ENCODE measurements at regions not wholly inside any gene's neighbourhood (a gene's known extent, or its start where the extent isn't known, plus 50 kb on each side); places are given as distances from the start of the nearest gene placed in this dataset.

DNA sequence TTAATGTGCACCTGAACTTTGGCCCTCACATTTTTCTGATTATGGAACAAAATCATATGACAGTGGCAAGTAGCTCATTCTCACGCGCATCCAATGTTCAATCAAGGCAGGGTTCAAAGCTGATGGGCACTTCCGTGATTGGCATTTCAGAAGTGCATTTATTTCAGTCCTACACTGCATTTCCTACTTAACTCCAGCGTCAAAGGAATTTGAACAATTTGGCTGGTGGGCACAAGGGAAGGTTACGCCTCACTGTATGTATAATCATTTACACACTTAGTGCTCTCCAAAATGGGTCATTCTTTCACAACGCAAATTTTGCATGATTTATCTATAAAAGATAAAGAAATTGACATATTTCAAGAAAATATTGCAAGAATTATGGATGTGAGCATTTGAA lies 167.9 kb upstream of the VLDLR start:
- H3K27me3 ChIP-seq (ENCODE audit: control insufficient read depth, insufficient read depth, low read length) = no peaks in the 10 kb centered on the region
- TF ChIP-seq SIN3A (IDR thresholded peaks at IDR 0.05; ENCODE audit: borderline replicate concordance, insufficient read depth, low read depth, low read length) = no peak
- TF ChIP-seq, protein P1, sequence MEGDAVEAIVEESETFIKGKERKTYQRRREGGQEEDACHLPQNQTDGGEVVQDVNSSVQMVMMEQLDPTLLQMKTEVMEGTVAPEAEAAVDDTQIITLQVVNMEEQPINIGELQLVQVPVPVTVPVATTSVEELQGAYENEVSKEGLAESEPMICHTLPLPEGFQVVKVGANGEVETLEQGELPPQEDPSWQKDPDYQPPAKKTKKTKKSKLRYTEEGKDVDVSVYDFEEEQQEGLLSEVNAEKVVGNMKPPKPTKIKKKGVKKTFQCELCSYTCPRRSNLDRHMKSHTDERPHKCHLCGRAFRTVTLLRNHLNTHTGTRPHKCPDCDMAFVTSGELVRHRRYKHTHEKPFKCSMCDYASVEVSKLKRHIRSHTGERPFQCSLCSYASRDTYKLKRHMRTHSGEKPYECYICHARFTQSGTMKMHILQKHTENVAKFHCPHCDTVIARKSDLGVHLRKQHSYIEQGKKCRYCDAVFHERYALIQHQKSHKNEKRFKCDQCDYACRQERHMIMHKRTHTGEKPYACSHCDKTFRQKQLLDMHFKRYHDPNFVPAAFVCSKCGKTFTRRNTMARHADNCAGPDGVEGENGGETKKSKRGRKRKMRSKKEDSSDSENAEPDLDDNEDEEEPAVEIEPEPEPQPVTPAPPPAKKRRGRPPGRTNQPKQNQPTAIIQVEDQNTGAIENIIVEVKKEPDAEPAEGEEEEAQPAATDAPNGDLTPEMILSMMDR (IDR thresholded peaks at IDR 0.05) = no peak
- TF ChIP-seq, protein P2, sequence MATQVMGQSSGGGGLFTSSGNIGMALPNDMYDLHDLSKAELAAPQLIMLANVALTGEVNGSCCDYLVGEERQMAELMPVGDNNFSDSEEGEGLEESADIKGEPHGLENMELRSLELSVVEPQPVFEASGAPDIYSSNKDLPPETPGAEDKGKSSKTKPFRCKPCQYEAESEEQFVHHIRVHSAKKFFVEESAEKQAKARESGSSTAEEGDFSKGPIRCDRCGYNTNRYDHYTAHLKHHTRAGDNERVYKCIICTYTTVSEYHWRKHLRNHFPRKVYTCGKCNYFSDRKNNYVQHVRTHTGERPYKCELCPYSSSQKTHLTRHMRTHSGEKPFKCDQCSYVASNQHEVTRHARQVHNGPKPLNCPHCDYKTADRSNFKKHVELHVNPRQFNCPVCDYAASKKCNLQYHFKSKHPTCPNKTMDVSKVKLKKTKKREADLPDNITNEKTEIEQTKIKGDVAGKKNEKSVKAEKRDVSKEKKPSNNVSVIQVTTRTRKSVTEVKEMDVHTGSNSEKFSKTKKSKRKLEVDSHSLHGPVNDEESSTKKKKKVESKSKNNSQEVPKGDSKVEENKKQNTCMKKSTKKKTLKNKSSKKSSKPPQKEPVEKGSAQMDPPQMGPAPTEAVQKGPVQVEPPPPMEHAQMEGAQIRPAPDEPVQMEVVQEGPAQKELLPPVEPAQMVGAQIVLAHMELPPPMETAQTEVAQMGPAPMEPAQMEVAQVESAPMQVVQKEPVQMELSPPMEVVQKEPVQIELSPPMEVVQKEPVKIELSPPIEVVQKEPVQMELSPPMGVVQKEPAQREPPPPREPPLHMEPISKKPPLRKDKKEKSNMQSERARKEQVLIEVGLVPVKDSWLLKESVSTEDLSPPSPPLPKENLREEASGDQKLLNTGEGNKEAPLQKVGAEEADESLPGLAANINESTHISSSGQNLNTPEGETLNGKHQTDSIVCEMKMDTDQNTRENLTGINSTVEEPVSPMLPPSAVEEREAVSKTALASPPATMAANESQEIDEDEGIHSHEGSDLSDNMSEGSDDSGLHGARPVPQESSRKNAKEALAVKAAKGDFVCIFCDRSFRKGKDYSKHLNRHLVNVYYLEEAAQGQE (IDR thresholded peaks at IDR 0.05; ENCODE audit: insufficient read depth in 1 of 2, low read depth in 2 of 2, low read length in 1 of 2) = no peak
- no peak for TF ChIP-seq TCF7L2 (IDR thresholded peaks at IDR 0.05; ENCODE audit: low read depth, low read length)
- TF ChIP-seq POLR2AphosphoS5 (IDR thresholded peaks at IDR 0.05; ENCODE audit: low read depth, low read length) = no peak
- ATAC-seq (no peak), DNase-seq (ENCODE audit: low read depth, low spot score) (no peak)
- no peak overlapping the region for H3K27ac ChIP-seq (ENCODE audit: low read length)
- BruUV-seq (replicated peaks) = no TSS peak
- POLR2A ChIA-PET = no interaction called here
- intact Hi-C loops (cut with micrococcal nuclease; ENCODE audit: unreplicated experiment) (no loop called here), in situ Hi-C loops (cut with HindIII; ENCODE audit: low pct_unique_long_range_greater_than_20kb, low sequenced_read_pairs) (no loop called here)
- no peaks in the 10 kb centered on the region for H3K36me3 ChIP-seq (ENCODE audit: control insufficient read depth, insufficient read depth, low read length)
- H3K4me1 ChIP-seq (ENCODE audit: control insufficient read depth, insufficient read depth, low read length) = no peaks in the 10 kb centered on the region
- H3K4me3 ChIP-seq (ENCODE audit: low read depth in 2 of 2, low read length in 2 of 2) = no peak overlapping the region
- CTCF ChIA-PET = no interaction called here
- H3K9me3 ChIP-seq (ENCODE audit: control insufficient read depth, insufficient read depth, low read depth, low read length) = no peaks in the 10 kb centered on the region

DNA sequence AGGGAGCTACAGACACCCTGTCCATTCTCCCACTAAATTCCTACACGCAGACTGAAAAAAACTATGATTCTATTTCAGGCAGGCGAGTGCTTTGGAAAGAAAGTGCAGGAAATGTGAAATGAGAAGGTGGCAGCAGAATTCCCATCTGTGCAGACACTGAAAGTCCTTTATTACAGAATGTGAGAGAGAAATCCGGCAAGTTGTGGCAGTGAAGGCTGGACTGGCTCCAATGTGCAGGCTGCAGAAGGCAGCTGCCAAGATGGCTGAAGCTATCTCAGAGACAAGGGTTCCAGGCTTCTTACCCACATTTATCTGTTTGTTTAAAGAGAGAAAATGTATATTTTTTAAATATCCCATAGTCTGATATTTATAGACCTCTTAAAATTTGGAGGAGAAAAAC lies 161.8 kb upstream of the VLDLR start:
- ChIA-PET CTCF (no interaction called here), POLR2A (no interaction called here)
- Histone ChIP-seq H3K27me3 (ENCODE audit: control insufficient read depth, insufficient read depth, low read length) (no peaks in the 10 kb centered on the region), H3K36me3 (ENCODE audit: control insufficient read depth, insufficient read depth, low read length) (no peaks in the 10 kb centered on the region), H3K4me3 (ENCODE audit: low read depth in 2 of 2, low read length in 2 of 2) (no peak overlapping the region), H3K9me3 (ENCODE audit: control insufficient read depth, insufficient read depth, low read depth, low read length) (no peaks in the 10 kb centered on the region), H3K27ac (ENCODE audit: low read length) (no peak overlapping the region), H3K4me1 (ENCODE audit: control insufficient read depth, insufficient read depth, low read length) (no peaks in the 10 kb centered on the region)
- DNase-seq (ENCODE audit: low read depth, low spot score) (no peak), ATAC-seq (no peak)
- intact Hi-C loops (cut with micrococcal nuclease; ENCODE audit: unreplicated experiment) (no loop called here), in situ Hi-C loops (cut with HindIII; ENCODE audit: low pct_unique_long_range_greater_than_20kb, low sequenced_read_pairs) (no loop called here)
- TF ChIP-seq, protein P2 (IDR thresholded peaks at IDR 0.05; ENCODE audit: insufficient read depth in 1 of 2, low read depth in 2 of 2, low read length in 1 of 2) = no peak
- TF ChIP-seq, protein P1 (IDR thresholded peaks at IDR 0.05) = no peak
- TF ChIP-seq POLR2AphosphoS5 (IDR thresholded peaks at IDR 0.05; ENCODE audit: low read depth, low read length) = no peak
- no peak for TF ChIP-seq SIN3A (IDR thresholded peaks at IDR 0.05; ENCODE audit: borderline replicate concordance, insufficient read depth, low read depth, low read length)
- TF ChIP-seq TCF7L2 (IDR thresholded peaks at IDR 0.05; ENCODE audit: low read depth, low read length) = no peak
- BruUV-seq (replicated peaks) = no TSS peak

Measured in Panc1 (cell line).